HuH-7 (cell line): ENCODE measurements at regions not wholly inside any gene's neighbourhood (a gene's known extent, or its start where the extent isn't known, plus 50 kb on each side); places are given as distances from the start of the nearest gene placed in this dataset.
A peak's percentile ranks its signal among the peaks of the same experiment; 100 is the strongest.

Experiments
- DNase-seq: peaks from one replicate; pipeline ENCODE4 v3.0.0; 2011; ENCODE audit warnings: low spot score

DNA sequence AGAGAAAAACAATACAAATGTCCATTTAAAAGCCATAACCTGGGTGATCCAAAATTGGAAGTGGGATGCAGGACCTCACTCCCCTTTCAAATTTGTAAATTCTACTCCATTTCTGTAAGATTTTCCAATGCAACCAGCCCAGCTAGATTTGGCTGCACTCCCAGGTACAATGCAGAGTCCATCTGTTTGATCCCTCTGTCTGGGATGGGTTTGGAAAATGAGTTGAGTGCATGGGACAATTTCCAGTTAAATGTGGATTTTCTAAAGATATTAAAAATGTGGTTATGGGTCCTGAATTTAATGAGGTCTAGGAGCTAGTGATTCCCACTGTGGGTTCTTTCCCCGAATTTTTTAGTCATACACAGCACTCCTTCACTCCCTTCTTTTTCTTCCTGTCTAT, 104.0 kb upstream of the ATP10B start:
- no peak for DNase-seq

DNA sequence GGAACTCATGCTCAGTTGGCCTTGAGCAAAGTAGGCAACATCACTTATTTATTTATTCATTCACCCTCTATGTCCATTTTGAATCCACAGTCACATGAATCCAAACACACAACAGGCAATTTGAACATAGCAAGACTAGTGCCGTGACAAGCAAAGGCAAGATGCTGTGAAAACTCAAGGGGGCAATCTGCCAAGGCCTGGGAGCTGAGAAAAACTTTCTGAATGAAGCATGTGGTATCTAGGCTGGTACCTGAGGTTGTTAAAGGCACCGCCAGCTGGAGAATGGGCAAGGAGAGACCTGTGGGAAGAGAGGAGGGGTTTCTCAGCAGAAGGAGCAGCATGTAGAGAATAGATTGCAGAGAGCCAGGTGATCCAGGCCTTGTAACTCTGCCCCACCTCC, 98.3 kb upstream of the ATP10B start:
- no peak for DNase-seq

DNA sequence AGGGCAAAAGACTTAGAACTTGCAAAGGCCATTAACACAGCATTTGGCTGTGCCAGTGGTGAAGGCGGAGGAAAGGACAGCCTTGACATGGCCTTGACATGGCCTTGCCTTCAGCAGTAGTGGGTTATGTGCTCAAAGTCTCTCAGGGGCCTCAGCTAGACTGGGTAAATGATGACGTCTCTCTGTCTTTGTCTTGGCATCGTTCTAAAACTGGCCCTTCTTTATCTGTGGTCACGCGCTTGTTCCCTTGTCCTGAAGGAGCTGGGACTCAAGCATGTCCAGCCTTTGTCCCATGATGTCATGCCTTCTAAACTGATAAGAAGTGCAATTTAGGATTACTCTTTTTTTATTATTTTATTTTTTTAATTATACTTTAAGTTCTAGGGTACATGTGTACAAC, 88.7 kb upstream of the ATP10B start:
- no peak for DNase-seq

DNA sequence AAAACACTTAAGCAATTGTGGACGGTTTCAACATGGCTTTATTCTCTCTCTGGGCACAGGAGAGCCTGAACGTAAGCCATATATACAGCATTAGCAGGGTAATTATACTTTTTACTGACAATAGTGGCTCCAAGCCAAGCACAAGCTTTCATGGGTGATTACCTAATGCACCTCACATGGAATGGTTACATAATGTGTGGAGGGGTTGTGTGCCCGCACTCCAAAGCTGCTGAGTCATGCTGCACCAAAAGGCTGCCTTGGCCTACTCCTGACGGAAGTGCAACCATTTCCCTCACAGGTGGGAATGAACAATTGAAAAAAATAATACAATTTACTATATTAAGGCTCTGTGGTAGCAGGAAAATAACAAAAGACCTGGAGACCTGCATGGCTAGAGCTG, 86.5 kb upstream of the ATP10B start:
- DNase-seq = no peak

DNA sequence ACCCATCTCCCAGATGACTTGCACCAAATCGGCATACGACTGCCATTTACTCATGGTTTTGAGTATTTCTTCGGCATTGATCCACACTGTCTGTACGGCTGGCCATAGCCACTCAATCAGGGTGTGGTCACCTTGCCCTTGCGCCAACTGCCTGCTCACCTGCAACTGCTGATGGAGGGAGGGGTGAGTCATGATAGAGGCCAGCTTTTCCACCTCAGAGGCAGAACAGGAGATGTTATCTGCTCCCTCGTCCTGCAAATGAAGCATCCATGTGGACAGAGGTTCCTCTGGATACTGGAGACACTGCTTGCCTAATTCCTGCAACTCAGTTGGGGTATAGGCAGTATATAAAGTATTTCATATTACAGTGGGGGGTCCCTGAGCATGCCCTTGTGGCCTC, 85.6 kb upstream of the ATP10B start:
- DNase-seq = no peak

DNA sequence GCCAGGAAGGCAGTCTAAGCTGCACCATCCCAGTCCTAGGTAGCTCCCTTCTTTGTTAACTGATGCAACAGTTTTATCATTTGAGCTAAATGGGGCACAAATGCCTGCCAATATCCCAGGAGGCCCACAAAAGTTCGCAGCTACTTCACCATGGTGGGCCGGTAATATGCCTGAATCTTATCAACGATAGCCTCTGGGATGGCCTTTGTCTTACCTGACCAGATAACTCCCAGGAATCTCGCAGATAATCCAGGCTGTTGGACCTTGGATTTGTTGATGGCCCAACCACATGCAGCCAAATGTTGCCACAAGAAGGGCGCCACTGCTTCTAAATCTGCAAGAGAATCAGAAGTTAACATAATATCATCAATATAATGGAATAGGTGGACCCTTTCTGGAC, 83.8 kb upstream of the ATP10B start:
- DNase-seq = no peak

DNA sequence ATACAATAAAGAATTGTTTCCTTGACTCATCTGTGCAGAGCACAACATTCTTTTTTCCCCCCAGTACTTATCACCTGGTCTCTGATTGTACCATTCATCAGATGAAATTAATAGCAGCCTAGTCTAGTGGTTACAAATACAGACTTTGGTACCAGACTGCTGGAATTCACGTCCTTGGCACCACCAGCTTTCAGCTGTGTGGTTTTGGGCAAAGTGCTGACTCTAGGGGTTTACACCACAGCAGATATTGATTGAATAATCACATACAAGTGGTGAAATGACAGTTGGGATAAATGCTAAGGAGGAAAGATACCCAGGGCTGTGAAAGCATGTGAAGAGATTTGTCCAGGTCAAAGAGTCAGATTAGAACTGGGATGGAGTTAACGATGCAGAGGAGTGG, 79.3 kb upstream of the ATP10B start:
- no peak for DNase-seq

DNA sequence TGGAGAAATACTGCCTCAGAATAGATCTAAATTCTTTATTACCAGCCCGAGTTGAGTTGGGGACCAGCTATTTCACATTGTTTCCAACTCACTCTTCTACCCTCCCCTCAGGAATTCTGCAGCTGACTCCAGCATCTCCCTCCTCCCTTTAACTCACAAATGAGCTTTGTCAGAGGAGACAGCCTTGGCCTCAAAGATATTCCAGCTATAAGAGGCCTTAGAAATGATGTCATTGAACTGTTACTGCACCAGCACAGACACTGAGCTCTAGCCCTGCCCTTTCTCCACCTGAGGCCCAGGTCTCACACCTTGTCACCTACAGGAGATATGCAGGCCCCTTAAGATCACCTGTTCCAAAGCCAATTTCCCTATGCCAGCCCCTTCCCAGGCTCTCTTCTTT, 78.4 kb upstream of the ATP10B start:
- peak; percentile 22 for DNase-seq

DNA sequence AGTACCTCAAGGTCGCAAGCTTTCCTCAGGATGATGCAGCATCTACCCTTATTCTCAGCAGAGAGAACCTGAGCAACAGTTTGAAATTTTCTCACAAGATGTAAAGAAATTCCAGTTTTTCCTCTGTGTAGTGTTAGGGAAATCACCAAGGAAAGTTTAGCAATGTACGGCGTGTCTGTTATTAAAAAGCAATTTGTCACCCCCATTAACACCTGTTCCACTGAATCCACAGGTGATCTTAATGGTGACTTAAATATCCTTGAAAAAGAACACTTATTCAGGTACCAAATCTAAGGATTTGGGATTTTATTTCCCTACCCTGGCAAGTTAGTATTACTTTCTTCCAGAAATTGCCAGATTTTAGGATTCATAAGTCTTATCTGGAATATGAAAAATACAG, 77.9 kb upstream of the ATP10B start:
- DNase-seq = no peak

DNA sequence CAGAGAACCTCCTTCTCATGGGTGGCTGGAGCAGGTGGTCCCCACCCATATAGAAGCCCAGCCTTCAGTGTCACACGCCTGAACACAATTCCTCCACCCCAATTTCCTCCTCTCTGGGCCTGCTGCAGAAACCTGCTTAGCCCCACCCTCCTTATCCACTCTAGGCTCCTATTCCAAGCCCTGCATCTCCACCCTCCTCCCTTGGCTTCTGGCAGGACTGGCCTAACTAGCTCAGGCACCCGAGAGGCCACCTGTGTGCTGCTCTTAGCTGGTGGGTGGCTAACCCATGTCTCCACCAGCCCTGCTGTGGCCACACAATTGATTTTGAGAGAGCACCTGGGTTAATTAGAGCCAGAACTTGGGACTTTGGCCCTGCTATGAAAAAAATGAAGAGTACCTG, 77.3 kb upstream of the ATP10B start:
- no peak for DNase-seq

DNA sequence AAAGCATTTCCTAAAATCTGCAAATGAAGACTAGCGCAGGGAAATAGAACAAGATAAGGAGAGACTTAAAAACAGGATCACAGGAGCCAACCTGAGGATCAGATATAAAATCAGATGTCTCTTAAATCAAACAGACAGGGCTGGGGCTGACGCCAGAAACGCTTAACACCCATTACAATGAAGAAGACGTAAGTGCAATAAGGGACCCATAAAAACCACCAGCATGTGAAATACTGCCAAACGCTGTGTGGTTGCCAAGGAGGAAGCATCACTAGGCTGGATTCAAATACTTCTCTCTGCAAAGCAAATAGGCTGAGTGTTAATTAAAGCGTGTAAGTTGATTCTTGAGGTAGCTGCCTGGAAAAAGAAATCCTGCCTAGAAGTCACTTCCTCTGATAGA, 74.4 kb upstream of the ATP10B start:
- no peak for DNase-seq

DNA sequence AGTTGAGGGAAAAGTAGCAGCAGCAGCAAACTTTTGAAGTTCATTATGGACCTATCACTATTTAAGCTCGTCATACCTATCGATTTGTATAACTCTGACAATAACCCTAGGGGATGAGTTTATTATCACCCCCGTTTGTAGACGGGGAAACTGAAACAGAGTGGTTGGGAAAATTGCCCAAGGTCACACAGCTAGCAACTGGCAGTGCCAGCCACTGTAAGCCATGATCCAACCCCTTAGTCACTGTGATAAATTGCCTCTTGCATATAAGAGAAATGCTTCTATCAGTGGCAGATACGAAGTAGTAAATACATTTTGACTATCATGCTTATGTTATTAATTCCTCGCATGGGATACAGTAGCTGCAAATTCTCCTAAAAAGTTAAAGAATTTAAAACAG, 73.3 kb upstream of the ATP10B start:
- DNase-seq = no peak

DNA sequence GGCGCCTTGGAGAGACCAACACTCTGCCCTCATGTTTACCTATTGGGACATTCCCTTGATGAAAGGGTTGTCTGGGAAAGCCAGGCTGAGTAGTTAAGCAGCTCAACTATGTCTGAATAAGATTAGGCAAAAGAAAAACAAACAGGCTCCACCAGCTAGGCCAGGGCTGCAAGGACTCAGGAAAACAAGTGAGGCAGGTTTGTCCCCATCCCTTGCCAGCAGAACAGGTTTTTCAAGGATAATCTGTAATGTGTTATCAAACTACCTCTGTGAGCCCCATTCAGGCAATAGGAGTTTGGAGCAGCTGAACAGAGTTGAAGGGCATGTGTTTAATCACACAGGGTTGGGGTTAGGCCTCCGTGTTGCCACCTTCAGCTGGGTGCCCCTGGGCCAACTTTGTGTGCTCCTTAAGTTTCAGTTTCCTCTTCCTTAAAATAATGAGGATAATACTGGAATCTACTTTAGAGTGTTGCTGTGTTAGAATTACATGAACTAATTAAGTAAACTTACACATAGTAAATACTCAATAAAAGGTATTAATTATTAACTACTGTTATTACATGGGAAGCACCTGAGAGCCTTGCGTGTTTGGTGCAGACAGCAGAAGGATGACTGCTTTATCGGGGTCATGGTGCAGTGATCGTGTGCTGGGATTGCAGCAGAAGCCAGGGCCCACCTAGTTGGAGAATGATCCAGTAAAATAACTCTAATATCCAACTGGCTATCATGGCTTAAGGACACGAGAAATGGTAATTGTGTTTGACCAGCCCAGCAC, 72.1 kb upstream of the ATP10B start:
- peak; percentile 70 for DNase-seq

DNA sequence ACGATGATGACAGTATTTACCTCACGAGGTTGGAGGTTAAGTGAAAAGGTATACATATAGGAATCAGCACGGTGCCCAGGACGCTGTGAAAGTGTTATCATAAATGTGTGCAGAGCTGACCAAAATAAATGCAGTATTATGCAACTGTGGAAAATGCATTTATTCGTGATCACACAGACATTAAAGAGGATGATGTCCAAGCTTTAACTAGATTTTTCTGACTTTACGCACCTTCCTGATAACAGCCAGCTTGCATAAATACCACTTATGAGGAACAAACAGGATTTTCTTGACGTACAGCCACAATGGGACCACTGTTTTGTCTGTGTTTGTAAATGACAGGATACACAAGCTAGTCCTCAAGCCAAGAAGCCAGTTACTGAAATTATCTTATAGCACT, 71.4 kb upstream of the ATP10B start:
- DNase-seq = peak; percentile 45

DNA sequence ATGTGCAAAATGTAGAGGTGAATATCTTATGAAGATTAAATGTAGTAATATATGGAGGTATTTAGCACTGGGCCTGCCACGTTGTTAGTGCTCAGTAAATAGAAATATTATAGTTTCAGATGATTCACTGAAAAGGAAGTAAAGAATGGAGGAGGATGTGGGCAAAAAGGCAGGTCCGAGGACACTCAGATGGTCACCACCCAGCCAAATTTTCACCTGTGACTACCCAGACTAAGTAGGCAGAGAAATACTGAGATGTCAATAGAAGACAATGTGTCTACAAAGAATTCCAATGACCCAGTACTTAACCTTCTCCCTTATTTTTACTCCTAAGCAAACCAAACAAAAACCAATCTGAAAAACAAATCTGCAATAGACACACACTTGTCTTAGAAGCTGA, 70.3 kb upstream of the ATP10B start:
- DNase-seq = no peak

DNA sequence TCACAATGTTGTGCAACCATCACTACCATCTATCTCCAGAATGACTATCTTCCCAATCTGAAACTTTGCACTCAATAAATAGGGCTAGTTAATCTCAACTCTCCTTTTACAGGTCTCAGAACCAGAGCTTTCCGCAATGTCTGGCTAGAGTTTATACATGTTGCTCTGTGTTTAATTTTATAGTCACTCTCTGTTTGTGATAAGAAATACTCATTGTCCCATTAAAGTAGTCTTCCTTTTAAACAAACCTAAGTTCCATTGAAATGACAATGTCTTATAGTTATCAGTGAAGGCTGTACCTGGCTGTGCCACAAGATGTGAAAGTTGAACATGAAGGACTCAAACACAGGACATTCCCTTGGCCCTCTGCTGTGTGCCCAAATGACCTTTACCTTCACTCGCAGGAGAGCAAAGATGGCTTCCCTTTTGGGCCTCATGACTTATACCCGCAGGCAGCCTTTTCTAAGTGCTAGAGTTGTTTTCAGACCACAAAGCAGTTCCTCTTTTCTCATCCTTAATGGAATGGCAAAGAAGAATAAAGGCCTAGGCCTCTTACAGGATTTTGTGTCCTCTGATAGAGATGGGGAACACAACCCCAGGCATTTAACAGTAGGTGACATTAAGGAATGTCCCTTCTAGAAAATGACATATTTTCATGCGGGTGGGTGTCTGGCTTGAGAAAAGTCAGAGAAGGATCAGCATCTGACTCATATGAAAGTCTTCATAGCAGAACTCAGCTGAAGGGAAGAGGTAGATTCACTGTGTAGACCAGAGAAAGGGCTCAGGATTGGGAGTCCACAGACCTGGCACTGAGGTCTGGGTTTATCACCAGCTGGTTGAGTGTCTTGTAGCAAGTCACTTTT, 69.6 kb upstream of the ATP10B start:
- DNase-seq = no peak

DNA sequence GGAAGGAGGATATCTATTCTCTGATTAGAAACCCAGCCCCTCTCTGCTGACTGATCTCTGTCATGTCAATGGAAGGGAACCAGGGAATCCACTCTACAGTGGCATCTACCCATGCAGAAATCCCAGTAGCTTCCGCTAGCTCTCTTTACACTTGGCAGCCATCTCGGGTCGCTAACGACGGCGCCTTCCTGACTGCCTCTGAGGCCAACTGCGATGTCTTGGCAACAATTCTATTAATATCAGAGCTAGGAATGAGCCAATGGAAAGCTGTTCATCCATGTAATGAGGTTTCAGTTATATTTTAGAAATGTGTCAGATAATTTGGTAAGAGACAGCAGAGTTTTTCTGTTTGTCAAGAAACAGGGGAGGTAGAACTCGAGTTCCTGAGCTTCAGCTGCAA, 67.6 kb upstream of the ATP10B start:
- no peak for DNase-seq

DNA sequence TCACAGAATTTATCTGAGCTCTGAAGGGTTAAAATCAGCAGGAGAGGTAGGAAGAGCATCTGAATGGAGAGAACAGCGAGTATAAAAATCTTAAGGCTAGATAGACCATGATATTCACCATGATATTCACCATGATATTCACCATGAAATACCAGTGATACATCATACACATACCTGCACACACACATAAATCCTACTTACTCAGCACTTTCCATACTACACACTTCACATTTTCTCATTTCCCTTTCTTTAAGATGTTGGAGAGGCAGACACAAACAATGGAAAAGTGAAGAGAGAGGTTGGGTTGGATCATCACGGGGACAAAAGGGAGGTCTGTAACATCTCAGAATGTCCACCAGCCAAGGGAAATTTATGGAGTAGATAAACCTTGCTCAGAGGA, 66.4 kb upstream of the ATP10B start:
- no peak for DNase-seq

DNA sequence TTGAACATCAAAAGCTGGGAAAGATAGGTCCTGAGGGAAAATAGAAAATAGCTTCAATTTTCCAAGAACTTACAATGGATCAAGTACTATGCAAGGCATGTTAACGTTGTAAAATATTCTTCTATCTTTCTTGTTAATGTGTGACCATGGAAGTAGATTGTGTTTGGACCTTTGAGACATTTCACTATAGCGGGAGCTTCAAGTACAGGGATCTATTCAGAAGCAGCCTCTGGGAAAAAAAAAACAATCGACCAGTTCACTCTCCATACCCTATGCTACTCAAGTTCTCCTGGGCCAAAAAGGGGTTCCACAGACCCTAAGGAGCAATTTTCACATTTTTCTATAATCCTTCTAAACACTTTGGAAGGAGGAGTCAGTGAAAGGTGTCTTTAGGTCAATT, 54.1 kb upstream of the ATP10B start:
- no peak for DNase-seq

DNA sequence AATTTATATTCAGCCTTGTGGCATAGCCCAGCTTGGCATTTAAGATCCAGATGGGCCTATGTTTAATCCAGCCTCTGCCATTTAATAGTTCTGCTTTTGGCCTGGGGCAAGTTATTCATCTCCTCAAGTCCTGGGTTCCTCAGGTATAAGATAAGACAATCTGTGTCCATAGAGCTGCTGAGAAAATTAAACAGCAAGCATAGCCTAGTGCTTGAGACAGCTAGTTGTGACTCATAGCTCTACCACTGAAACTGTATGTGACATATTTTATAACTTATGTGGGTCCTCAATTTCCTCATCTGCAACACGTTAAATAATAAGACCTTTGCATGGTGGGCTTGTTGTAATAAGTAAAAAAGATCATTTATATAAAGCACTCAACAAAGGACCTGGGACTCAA, 53.3 kb upstream of the ATP10B start:
- no peak for DNase-seq

DNA sequence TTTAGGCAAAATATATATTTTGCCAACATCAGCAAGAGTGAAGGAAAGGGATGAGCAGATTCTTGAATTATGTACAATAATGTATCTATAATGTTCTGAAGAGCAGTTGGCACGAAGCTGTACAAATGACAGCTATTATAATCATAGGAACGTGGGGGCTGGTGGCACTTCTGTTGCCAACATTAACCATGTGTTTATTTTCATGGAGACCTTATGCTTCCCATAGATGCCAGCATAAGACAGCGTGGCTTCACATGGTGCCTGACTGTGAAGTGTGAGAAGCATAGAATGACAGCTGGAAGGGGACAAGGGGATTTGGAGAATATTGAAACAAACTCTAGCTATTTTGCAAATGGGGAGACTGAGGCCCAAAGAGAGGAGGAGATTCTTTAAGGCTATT, 52.6 kb upstream of the ATP10B start:
- DNase-seq = no peak

DNA sequence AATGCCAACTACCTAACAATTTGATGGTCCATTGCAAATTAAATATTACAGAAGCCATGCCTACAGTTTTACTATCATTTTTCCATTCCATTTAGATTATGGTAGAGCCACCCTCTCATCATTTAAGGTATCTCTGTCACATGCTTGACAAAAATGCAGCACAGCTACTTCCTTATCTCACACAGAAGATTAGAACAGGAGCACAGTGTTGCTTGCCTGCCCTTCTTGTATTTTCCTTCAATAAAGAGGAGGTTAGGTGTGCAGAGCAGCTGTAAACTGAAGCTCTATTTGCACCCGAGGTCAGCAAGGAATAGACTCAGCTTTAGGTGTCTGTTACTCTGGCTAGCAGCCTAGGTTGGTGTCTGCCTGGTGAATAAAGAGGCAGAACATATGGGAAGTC, 51.5 kb upstream of the ATP10B start:
- no peak for DNase-seq

DNA sequence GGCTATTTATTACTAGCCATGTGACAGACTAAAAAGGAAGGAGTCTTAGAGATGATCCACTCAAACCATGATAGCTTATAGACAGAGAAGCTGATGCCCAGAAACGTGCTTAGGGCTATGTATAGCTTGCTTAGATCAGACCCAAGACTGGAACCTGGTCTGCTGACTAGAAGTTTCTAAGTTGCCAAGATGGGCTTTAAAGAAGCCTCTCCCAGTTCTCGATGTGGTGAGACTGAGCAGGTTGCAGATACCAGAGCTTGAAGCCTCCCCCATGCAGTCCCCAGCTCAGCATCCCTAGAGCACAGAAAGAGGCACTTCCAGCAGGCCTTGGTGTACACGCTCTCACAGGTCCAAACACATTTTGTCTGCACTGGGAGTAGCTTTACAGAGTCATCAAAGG, 51.1 kb upstream of the ATP10B start:
- no peak for DNase-seq
